Stomach (tissue), 4 donors: ENCODE measurements at regions not wholly inside any gene's neighbourhood (a gene's known extent, or its start where the extent isn't known, plus 50 kb on each side); places are given as distances from the start of the nearest gene placed in this dataset.

Experiments used
- CTCF ChIP-seq, 7 experiments: fragments of 450-650 bp in 4 of 7; fragments of 200-600 bp in 3 of 7; sonication (generic) in 3 of 7; IDR thresholded peaks; one replicate each; pipeline ENCODE4 v1.5.1; 2016 to 2019; ENCODE audit warnings: antibody characterized with exemption in 7 of 7, control low read depth in 2 of 7, mild to moderate bottlenecking in 1 of 7
- POLR2A ChIP-seq, 4 donors: fragments of 450-650 bp; IDR thresholded peaks; one replicate each; pipeline ENCODE4 v1.6.1; 2016; ENCODE audit warnings: antibody characterized with exemption in 4 of 4, control low read depth in 2 of 4, mild to moderate bottlenecking in 1 of 4, moderate library complexity in 1 of 4

GRCh38 chr16:35744084-35744483 lies 2284.7 kb downstream of the TP53TG3F start:
- TF ChIP-seq CTCF (IDR thresholded peaks at IDR 0.05) (no peak), POLR2A (IDR thresholded peaks at IDR 0.05) (no peak)
